ENCODE measurements at regions not wholly inside any gene's neighbourhood (a gene's known extent, or its start where the extent isn't known, plus 50 kb on each side); places are given as distances from the start of the nearest gene placed in this dataset.

GRCh38 chr18:28485210-28485801 lies 308.4 kb upstream of the CDH2 start:
- Histone ChIP-seq H3K36me3 (replicated peaks in 1 of 2; ENCODE audit: control extremely low read depth in 1 of 2, control insufficient read depth in 1 of 2, extremely low read depth in 1 of 2, insufficient read depth in 2 of 2, low read length in 1 of 2) (no peaks in the 10 kb centered on the region), H3K4me2 (replicated peaks; ENCODE audit: low read depth, low read length, poor library complexity, severe bottlenecking) (no peak overlapping the region), H2AFZ (ENCODE audit: insufficient read depth, low read depth, low read length, poor library complexity, severe bottlenecking) (no peak overlapping the region), H3K27me3 (replicated peaks in 1 of 4; ENCODE audit: control extremely low read depth in 1 of 4, control insufficient read depth in 3 of 4, insufficient read depth in 4 of 4, low read length in 3 of 4) (no peaks in the 10 kb centered on the region), H4K20me1 (ENCODE audit: control insufficient read depth, insufficient read depth, low read length, poor library complexity, severe bottlenecking) (no peaks in the 10 kb centered on the region), H3K9ac (ENCODE audit: low read length) (no peak overlapping the region), H3K27ac (ENCODE audit: low read length in 2 of 2) (no peak overlapping the region), H3K4me3 (ENCODE audit: control extremely low read depth in 1 of 5, extremely low read depth in 1 of 5, insufficient read depth in 1 of 5, low read depth in 2 of 5, low read length in 4 of 5) (no peak overlapping the region), H3K79me2 (ENCODE audit: control insufficient read depth, insufficient read depth, low read length) (no peaks in the 10 kb centered on the region), H3K4me1 (ENCODE audit: control insufficient read depth in 2 of 2, insufficient read depth in 2 of 2, low read length in 2 of 2) (no peaks in the 10 kb centered on the region), H3K9me3 (ENCODE audit: control extremely low read depth in 1 of 3, control insufficient read depth in 2 of 3, insufficient read depth in 1 of 3, low read length in 2 of 3) (peaks cover 0 to 3% (median 0%) of the 10 kb centered on the region in 3 donors)
- Mint-ChIP-seq H3K9me3 (ENCODE audit: insufficient read depth) (no peaks in the 10 kb centered on the region), H3K4me3 (no peak overlapping the region), H3K27ac (no peak overlapping the region), H3K27me3 (no peaks in the 10 kb centered on the region), H3K4me1 (no peaks in the 10 kb centered on the region)
- no peak for ATAC-seq (ENCODE audit: low read depth)
- ChIA-PET POLR2A (no interaction called here), CTCF (no interaction called here)
- TF ChIP-seq, protein P1, sequence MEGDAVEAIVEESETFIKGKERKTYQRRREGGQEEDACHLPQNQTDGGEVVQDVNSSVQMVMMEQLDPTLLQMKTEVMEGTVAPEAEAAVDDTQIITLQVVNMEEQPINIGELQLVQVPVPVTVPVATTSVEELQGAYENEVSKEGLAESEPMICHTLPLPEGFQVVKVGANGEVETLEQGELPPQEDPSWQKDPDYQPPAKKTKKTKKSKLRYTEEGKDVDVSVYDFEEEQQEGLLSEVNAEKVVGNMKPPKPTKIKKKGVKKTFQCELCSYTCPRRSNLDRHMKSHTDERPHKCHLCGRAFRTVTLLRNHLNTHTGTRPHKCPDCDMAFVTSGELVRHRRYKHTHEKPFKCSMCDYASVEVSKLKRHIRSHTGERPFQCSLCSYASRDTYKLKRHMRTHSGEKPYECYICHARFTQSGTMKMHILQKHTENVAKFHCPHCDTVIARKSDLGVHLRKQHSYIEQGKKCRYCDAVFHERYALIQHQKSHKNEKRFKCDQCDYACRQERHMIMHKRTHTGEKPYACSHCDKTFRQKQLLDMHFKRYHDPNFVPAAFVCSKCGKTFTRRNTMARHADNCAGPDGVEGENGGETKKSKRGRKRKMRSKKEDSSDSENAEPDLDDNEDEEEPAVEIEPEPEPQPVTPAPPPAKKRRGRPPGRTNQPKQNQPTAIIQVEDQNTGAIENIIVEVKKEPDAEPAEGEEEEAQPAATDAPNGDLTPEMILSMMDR (IDR thresholded peaks at IDR 0.05) = no peak
- no peak for TF ChIP-seq EZH2 (IDR thresholded peaks at IDR 0.05; ENCODE audit: borderline replicate concordance, insufficient read depth, low read depth, low read length, poor library complexity, severe bottlenecking)
- no peak for DNase-seq
- intact Hi-C loops (cut with micrococcal nuclease) = no loop called here

- H3K27ac Mint-ChIP-seq = no peak overlapping the region
- H3K9me3 Mint-ChIP-seq (ENCODE audit: insufficient read depth) = peaks cover 3% of the 10 kb centered on the region
- intact Hi-C loops (cut with micrococcal nuclease) = no loop called here
- Histone ChIP-seq H3K4me1 (ENCODE audit: control insufficient read depth in 2 of 2, insufficient read depth in 2 of 2, low read length in 2 of 2) (no peaks in the 10 kb centered on the region), H3K4me3 (ENCODE audit: control extremely low read depth in 1 of 5, extremely low read depth in 1 of 5, insufficient read depth in 1 of 5, low read depth in 2 of 5, low read length in 4 of 5) (no peak overlapping the region), H3K9ac (ENCODE audit: low read length) (no peak overlapping the region), H4K20me1 (ENCODE audit: control insufficient read depth, insufficient read depth, low read length, poor library complexity, severe bottlenecking) (no peaks in the 10 kb centered on the region), H3K27me3 (replicated peaks in 1 of 4; ENCODE audit: control extremely low read depth in 1 of 4, control insufficient read depth in 3 of 4, insufficient read depth in 4 of 4, low read length in 3 of 4) (no peaks in the 10 kb centered on the region), H3K9me3 (ENCODE audit: control extremely low read depth in 1 of 3, control insufficient read depth in 2 of 3, insufficient read depth in 1 of 3, low read length in 2 of 3) (peaks cover 0 to 15% (median 3%) of the 10 kb centered on the region in 3 donors), H3K27ac (ENCODE audit: low read length in 2 of 2) (no peak overlapping the region), H3K79me2 (ENCODE audit: control insufficient read depth, insufficient read depth, low read length) (no peaks in the 10 kb centered on the region), H3K4me2 (replicated peaks; ENCODE audit: low read depth, low read length, poor library complexity, severe bottlenecking) (no peak overlapping the region), H3K36me3 (replicated peaks in 1 of 2; ENCODE audit: control extremely low read depth in 1 of 2, control insufficient read depth in 1 of 2, extremely low read depth in 1 of 2, insufficient read depth in 2 of 2, low read length in 1 of 2) (no peaks in the 10 kb centered on the region), H2AFZ (ENCODE audit: insufficient read depth, low read depth, low read length, poor library complexity, severe bottlenecking) (no peak overlapping the region)
- no peak overlapping the region for H3K4me3 Mint-ChIP-seq
- 92% methylated on average over 1 of the region's 1 CpG for WGBS (ENCODE audit: insufficient coverage)
- no peaks in the 10 kb centered on the region for H3K27me3 Mint-ChIP-seq
- no peaks in the 10 kb centered on the region for H3K4me1 Mint-ChIP-seq
- ChIA-PET POLR2A (no interaction called here), CTCF (no interaction called here)
- DNase-seq (no peak), ATAC-seq (ENCODE audit: low read depth) (no peak)
- TF ChIP-seq EZH2 (IDR thresholded peaks at IDR 0.05; ENCODE audit: borderline replicate concordance, insufficient read depth, low read depth, low read length, poor library complexity, severe bottlenecking) = no peak
- TF ChIP-seq, protein P1 (IDR thresholded peaks at IDR 0.05) = no peak
These were observed 301.6 kb upstream of the CDH2 start for GRCh38 chr18:28478531-28478930.

Data from B cell (primary cell).